Activated CD4-positive, alpha-beta T cell treated with anti-CD3 and anti-CD28 coated beads, Interleukin-2, amount 50 U/mL, for 1 hour (primary cell): ENCODE measurements at regions not wholly inside any gene's neighbourhood (a gene's known extent, or its start where the extent isn't known, plus 50 kb on each side); places are given as distances from the start of the nearest gene placed in this dataset.
"Not testable (repeated sequence)": the region's sequence is repeated elsewhere in the genome, so short reads cannot be mapped to it uniquely, and the experiment has no call there.

Source experiments
- DNase-seq: peaks from one replicate; pipeline ENCODE4 v3.0.0-alpha.2; 2020

DNA sequence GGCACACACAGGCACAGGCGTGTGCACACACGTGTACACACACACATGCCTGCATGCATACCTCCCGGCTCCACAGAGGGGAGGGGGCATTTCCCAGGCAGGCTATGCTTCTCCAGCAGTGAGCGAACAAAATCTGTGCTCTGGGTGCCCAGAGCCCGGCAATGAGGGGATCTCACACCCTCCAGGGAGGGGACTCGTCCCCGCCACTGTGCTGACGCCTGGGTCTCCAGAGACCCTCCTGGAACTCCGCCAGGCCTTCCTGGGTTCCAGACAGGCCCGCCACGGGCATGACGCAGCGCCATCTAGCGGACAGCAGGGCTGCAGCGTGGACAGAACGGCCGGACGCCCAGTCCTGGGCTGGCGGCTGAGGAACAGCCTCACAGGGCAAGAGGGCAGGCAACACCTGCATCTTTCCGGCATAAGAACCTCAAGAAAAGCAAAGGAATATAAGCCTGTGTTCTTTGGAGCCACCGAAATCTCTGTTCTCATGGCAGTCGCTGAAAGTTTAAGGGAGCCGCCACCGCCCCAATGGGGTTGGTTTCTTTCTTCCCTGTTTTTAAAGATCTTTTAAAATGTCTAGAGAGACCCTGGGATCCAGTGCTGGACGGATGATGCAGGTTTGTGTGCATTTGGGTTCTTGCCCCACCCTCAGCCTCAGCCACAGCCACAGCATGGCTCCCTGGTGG is 135.6 kb upstream of the PPP1R26 start:
- peak; percentile 39 for DNase-seq

DNA sequence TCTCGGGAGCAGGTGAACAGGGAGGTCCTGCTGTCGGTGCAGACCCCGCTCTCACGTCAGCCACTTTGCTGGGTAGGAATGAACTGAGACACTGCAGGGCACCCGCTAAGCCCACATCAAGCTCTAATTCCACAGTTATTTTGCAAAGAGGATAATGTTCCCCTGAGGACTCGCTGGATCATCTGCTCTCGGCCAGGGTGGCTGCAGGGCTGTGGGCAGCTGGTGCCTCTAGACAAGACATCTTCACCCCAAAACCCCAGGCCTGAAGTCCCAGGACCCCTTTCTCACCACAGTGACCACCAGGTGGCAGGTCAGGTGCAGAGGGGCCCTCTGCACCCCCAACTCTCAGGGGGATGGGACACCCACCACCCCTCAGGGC is 135.1 kb upstream of the PPP1R26 start:
- no peak for DNase-seq

DNA sequence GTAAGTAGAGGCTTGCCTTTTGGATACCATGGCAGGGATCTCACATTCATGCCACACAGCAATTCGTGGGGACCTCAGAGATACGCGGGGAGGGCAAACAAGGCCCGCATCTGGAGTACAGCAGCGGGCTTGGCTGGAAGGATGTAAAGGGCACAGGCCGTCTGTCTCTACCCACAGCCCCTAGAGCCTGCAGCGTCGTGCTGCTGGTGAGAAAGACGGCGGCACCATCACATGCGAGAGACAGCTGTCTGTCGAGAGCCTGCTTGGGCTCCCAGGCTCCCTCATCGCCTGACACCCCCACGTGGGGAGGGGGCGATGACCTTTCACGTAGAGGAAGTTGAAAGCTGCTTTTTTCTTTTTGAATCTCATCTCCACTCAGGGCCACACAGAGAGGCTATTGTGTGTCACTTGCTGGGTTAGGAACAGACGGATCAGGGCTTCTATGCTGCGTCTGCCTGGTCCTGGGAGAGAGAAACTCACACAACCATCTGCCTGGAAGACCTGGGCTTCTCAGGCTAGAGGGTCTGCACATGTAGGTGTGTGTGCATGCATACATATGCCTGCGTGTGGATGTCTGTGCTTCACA is 134.6 kb upstream of the PPP1R26 start:
- no peak for DNase-seq

DNA sequence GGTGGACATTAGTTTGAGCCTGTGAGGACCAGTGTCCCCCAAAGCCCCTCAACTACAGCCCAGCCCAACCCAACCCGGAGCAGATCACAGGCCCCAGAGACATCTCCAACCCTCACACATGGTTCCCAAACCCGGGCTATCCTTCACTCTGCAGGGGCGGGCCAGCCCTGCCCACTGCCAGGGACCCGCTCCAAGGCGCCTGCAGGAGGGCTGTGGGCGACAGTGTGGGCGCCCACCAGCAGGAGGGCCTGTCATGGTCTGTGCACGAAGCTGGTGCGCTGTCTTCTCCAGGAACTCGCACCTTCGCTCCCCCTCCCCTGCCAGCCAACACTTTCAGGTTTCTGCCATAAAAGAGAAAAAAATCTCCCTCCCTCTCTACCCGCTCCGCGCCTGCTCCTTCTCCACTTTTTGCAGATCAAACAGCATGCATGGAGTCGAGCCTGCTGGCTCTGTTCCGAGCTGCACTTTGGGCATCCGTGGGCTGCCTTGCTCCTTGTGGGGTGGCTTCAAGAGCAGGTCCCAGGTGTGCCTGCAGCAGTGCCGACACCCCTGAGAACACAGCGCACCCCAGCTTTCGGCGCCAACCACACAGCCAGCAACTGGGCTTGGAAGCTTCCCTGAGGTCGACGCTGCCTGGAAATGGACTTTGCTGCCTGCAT is 133.7 kb upstream of the PPP1R26 start:
- DNase-seq: no peak

DNA sequence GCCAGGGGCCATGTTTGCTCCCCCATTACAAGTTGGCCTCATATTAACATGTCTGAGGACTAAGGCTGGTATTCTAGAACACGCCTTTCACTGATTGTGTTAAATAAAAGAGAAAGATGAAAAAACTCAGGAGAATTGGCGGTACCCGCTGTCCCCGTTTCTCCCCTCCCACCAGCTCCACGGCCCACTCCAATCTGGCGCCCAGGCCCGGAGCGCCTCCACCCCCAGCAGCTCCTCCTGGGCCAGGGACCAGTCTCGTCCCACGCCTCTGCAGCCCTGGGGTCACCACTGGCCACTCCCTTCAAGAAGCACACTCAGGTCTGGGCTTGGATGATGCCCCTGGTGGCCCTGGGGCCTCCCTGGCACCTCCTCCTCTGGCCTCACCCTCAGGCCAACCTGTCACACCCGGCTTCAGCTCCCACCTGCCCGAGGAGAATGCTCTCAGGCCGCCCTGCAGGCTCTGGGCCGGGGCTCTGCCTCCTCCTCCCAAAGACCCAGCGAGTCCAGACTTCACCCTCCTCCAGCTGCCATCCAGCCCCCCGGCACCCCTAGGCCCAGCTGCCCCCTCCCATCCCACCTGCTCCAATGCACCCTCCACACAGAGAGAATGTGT is 133.0 kb upstream of the PPP1R26 start:
- no peak for DNase-seq

- DNase-seq: no peak
Observed at GRCh38 chr9:135347461-135347860, 132.1 kb upstream of the PPP1R26 start.

- DNase-seq: no peak
Observed at GRCh38 chr9:135348076-135348787, 131.3 kb upstream of the PPP1R26 start.

DNA sequence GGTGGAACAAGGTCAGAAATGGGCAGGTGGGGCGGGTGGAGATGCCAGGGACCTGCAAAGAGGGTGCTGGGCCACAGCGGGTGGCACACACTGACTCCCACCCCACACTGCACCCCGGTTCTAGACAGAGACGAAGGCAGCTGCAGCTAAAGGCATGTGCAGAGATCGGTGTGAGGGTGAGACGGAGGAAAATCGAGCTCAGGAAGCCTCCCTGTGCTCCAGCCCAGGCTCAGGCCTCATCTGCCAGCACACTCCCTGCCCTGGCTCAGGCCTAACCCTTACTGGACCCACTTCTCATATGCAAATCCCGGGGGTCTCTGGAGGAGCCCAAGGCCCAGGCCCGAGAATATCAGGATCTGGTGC is 130.8 kb upstream of the PPP1R26 start:
- DNase-seq: no peak

- no peak for DNase-seq
Observed at GRCh38 chr9:135349212-135350002, 130.2 kb upstream of the PPP1R26 start.

DNA sequence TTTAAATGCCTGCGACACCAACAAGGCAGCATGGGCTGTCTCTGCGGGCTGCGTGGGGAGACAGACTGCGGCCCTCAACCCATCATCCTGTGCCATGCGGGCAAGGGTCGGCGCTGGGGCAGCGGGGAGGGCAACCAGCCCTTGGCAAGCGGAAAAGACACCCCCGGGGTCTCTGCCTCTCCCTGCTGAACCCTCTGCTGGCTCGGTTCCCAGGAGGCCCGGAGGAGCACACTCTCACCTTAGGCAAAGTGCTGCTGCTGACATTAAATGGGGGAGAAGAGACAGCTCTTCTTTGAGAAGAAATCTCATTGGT is 129.6 kb upstream of the PPP1R26 start:
- no peak for DNase-seq

DNA sequence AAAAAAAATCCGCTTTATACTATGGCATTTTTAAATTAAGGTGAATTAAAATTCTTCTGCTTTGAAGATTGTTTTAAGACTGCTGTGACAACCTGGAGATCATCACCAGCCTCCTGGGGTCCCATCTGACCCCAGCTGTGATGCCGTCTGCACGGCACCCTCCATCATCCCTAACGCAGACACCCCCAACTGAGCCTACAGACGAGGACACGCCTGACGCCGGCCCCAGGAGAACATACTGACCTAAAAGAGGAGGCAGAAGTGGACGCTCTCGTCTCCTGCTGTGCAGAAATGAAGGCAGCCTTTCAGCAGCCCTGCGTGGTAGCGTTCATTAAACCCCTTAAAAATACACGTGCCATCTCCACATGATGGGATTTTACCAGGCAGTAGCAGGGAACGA is 125.6 kb upstream of the PPP1R26 start:
- no peak for DNase-seq

DNA sequence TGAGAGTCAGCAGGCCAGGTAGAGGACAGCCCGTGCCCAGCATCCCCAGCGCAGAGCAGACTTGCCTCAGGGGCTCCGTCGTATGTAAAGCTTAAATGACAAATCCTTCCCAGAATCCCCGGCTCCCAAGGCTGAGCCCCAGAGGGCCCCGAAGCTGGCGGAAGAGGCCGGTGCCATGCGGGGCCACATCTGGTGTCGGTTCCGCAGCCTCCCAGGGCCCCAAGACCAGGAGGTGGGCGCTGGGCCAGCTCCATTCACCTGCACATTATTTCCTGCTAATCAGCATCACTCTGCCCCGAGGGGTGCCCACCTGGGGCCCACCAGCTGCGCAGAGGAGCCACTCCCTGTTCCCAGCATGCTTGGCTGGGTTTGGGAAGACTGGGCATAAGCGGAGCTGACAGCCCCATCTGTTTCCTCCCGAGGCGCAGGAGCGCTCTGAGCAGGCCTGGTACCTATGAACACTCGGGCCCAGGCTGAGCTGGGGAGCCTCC is 124.0 kb upstream of the PPP1R26 start:
- DNase-seq: no peak

GRCh38 chr9:135356021-135356420 is 123.6 kb upstream of the PPP1R26 start:
- no peak for DNase-seq

- no peak for DNase-seq
Observed at GRCh38 chr9:135356796-135357195, 122.8 kb upstream of the PPP1R26 start.

GRCh38 chr9:135357863-135358551 is 121.6 kb upstream of the PPP1R26 start:
- no peak for DNase-seq

- no peak for DNase-seq
Observed at GRCh38 chr9:135358552-135358940, 121.0 kb upstream of the PPP1R26 start.

GRCh38 chr9:135359764-135360163 is 119.8 kb upstream of the PPP1R26 start:
- no peak for DNase-seq

GRCh38 chr9:135360617-135361016 is 119.0 kb upstream of the PPP1R26 start:
- no peak for DNase-seq

GRCh38 chr9:135361668-135362067 is 117.9 kb upstream of the PPP1R26 start:
- not testable (repeated sequence) for DNase-seq

- DNase-seq: no peak
Observed at GRCh38 chr9:135363596-135363995, 116.0 kb upstream of the PPP1R26 start.

DNA sequence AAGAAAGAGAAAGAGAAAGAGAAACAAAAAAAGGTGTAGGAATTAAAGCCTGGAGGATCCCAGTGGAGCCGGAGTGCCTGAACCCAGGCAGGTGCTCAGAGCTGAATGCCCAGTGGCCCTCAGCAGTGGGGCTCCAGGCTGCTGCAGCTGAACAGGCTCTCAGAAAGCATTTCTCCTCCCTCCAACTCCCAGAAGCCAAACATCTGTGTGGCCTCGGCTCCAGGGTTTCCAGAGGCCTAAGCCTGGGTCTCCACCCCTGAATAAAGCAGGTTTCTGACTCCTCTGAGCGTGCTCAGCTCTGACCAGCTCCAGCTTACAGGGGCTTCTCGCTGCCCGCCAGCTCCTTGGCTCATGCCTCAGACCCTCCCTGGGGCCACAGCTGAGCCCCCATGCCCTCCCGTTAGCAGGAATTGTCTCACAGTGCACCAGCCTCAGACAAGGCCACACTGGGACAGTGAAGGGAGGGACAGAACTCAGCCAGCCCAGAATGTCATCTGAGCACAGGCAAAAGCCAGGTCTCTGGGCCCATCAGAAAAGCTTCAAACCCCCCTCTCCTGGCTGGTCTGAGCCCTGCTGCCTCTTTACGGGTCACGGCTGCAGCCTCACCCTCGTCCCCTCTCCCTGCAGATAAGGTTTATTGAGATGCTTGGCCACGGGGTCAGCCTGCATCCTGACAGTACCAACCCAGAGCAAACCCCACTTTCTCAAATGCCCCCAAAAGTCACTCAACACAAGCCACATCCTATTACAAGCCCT is 114.4 kb upstream of the PPP1R26 start:
- no peak for DNase-seq
